NT2/D1 (cell line): ENCODE measurements at regions not wholly inside any gene's neighbourhood (a gene's known extent, or its start where the extent isn't known, plus 50 kb on each side); places are given as distances from the start of the nearest gene placed in this dataset.
A peak's percentile ranks its signal among the peaks of the same experiment; 100 is the strongest.
"Not testable (repeated sequence)": the region's sequence is repeated elsewhere in the genome, so short reads cannot be mapped to it uniquely, and the experiment has no call there.

Experiments used
- DNase-seq: peaks from one replicate; pipeline ENCODE4 v3.0.0-alpha.2; 2011; ENCODE audit warnings: low read depth, low spot score
- H3K27me3 ChIP-seq: 2 replicates; pipeline ENCODE4 v1.6.0; 2011; ENCODE audit warnings: mild to moderate bottlenecking; ENCODE audit not compliant: insufficient read length, insufficient read depth
- H3K36me3 ChIP-seq: 2 replicates; pipeline ENCODE4 v1.6.1; 2011; ENCODE audit warnings: mild to moderate bottlenecking, low read length, mixed read lengths; ENCODE audit not compliant: insufficient read depth, insufficient read length
- H3K4me1 ChIP-seq: 2 replicates; pipeline ENCODE4 v1.5.1; 2011; ENCODE audit not compliant: insufficient read depth, insufficient read length
- H3K4me3 ChIP-seq: 2 replicates; pipeline ENCODE4 v1.5.1; 2011; ENCODE audit warnings: low read depth; ENCODE audit not compliant: insufficient read length
- H3K9ac ChIP-seq: 2 replicates; pipeline ENCODE4 v1.6.0; 2011; ENCODE audit warnings: low read depth; ENCODE audit not compliant: insufficient read length
- H3K9me3 ChIP-seq: 2 replicates; pipeline ENCODE4 v1.5.1; 2011; ENCODE audit warnings: mild to moderate bottlenecking, low read length; ENCODE audit not compliant: insufficient read depth

GRCh38 chr15:22598552-22598951 is 139.8 kb downstream of the GOLGA6L22 start:
- H3K9me3 ChIP-seq, H3K4me3 ChIP-seq, DNase-seq, H3K9ac ChIP-seq, H3K27me3 ChIP-seq, H3K36me3 ChIP-seq, H3K4me1 ChIP-seq: not testable (repeated sequence)

- not testable (repeated sequence) for H3K9ac ChIP-seq, H3K36me3 ChIP-seq, H3K4me1 ChIP-seq, H3K9me3 ChIP-seq, H3K27me3 ChIP-seq, DNase-seq, H3K4me3 ChIP-seq
Observed at GRCh38 chr15:22599526-22600320, 141.0 kb downstream of the GOLGA6L22 start.

- not testable (repeated sequence) for DNase-seq, H3K9me3 ChIP-seq, H3K36me3 ChIP-seq, H3K4me1 ChIP-seq, H3K27me3 ChIP-seq, H3K4me3 ChIP-seq, H3K9ac ChIP-seq
Observed at GRCh38 chr15:22616976-22617375, 158.3 kb downstream of the GOLGA6L22 start.

GRCh38 chr15:22631789-22632188 is 154.7 kb upstream of the NIPA1 start:
- not testable (repeated sequence) for H3K9ac ChIP-seq, H3K27me3 ChIP-seq, DNase-seq, H3K9me3 ChIP-seq, H3K4me1 ChIP-seq, H3K4me3 ChIP-seq, H3K36me3 ChIP-seq

DNA sequence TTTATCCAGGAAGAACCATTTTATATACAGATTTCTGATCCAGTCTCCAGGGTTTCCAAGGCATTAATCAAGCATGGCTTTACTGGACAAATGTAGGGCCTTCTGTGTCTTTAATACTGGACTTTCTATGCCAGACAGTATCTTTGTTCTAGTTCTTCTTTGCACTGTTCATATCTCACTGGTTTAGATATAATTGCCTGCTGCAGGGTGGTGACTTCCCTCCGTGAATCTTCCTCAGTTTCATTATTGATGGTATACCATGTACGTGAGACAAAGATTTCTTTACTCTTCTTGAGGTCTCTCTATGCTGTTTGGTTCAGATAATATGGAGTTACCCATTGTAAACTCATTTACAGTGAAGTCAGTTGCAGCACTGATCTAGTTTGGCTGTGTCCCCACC is 146.5 kb upstream of the NIPA1 start:
- H3K4me3 ChIP-seq = not testable (repeated sequence)

GRCh38 chr15:22649458-22649857 is 137.0 kb upstream of the NIPA1 start:
- not testable (repeated sequence) for H3K36me3 ChIP-seq, H3K9ac ChIP-seq, H3K4me3 ChIP-seq, H3K9me3 ChIP-seq, H3K4me1 ChIP-seq, DNase-seq, H3K27me3 ChIP-seq

More for the DNA sequence above, 146.5 kb upstream of the NIPA1 start:
- H3K9me3 ChIP-seq, H3K9ac ChIP-seq, DNase-seq, H3K27me3 ChIP-seq, H3K36me3 ChIP-seq, H3K4me1 ChIP-seq: not testable (repeated sequence)

GRCh38 chr15:22651179-22651578 is 135.3 kb upstream of the NIPA1 start:
- not testable (repeated sequence) for DNase-seq, H3K9ac ChIP-seq, H3K4me3 ChIP-seq, H3K27me3 ChIP-seq, H3K36me3 ChIP-seq, H3K9me3 ChIP-seq, H3K4me1 ChIP-seq

DNA sequence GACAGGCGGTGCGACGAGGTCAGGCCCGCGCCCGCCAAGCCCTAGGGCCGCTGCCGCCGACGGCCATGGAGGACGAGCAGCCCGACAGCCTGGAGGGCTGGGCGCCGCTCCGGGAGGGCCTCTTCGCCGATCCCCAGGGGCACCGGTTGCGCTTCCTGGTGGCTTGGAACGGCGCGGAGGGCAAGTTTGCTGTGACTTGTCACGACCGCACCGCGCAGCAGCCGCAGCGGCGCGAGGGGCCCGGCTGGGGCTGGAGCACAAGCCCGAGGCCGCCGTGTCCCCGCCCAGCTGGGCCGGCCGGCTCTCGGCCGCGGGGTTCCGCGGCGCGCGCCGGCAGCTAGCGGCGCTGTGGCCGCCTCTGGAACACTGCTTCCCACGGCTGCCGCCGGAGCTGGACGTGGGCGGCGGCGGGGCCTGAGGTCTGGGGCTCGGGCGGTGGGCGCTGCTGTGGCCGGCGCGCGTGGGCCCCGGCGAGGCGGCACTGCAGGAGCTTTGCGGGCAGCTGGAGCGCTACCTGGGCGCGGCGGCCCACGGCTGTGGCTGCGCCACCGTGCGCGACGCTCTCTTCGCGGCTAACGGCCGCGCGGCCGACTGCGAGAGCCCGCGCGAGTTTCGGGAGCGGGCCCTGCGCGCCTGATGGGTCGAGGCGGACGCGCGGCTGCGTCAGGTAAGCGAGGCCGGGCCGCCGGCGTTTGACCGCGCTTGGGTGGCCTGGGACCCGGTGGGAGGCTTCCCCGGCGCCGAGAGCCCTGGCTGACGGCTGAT is 122.0 kb upstream of the NIPA1 start:
- DNase-seq, H3K4me1 ChIP-seq, H3K9me3 ChIP-seq, H3K36me3 ChIP-seq, H3K9ac ChIP-seq, H3K27me3 ChIP-seq: not testable (repeated sequence)
- H3K4me3 ChIP-seq = peak overlapping the region; percentile 24

DNA sequence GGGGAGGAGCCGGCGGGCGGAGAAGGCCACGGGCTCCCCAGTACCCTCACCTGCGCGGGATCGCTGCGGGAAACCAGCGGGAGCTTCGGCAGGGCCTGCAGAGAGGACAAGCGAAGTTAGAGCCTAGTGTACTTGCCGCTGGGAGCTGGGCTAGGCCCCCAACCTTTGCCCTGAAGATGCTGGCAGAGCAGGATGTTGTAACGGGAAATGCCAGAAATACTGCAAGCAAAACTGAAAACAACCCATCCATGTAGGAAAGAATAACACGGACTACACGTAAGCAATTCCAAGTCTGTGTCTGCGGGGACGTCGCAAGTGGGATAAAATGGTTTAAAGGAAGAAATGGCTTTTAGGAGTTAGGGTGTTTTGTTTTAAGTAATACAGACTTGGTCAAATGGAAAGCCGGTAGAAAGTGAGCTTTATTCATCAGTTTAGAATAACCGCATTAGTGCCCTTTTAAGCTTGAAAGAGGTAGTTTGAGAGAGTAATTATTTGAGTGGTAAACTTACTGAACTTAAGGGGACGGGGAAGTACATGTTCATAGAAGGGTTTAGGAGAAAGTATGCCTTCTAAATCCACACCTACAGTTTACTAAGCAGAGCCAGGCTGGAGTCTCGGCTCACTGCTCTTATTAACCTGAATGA is 121.3 kb upstream of the NIPA1 start:
- H3K9ac ChIP-seq, H3K27me3 ChIP-seq, H3K36me3 ChIP-seq, DNase-seq, H3K9me3 ChIP-seq, H3K4me3 ChIP-seq, H3K4me1 ChIP-seq: not testable (repeated sequence)

- not testable (repeated sequence) for DNase-seq, H3K27me3 ChIP-seq, H3K36me3 ChIP-seq, H3K4me1 ChIP-seq, H3K9ac ChIP-seq, H3K4me3 ChIP-seq, H3K9me3 ChIP-seq
Observed at GRCh38 chr15:22665711-22666110, 120.7 kb upstream of the NIPA1 start.

DNA sequence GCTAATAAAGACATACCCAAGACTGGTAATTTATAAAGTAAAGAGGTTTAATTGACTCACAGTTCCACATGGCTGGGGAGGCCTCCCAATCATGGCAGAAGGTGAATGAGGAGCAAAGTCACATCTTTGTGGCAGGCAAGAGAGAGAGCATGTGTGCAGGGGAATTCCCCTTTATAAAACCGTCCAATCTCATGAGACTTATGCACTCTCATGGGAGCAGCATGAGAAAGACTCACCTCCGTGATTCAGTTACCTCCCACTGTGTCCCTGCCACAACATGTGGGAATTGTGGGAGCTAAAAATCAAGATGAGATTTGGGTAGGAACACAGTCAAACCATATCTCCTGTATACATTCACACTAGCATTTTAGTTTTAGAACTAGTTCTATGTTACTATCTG is 101.7 kb upstream of the NIPA1 start:
- not testable (repeated sequence) for H3K4me1 ChIP-seq, DNase-seq, H3K27me3 ChIP-seq, H3K36me3 ChIP-seq, H3K9ac ChIP-seq, H3K4me3 ChIP-seq, H3K9me3 ChIP-seq

DNA sequence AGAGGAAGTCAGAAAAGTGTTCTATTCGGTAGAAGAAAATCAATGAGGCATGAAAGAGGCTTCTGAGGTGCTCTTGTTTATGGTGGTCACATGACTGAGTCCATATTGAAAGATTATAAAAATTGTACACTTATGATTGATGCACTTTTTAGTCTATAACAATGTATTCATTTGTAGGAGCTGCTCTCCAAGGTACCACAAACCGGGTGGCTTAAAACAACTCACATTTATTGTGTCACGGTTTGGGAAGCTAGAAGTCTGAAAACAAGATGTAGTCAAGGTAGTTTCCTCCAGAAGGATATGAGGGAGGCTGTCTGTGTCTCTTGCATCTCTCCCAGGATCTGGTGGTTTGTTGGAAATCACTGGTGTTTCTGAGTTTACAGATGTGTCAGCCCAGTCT is 86.6 kb upstream of the NIPA1 start:
- not testable (repeated sequence) for H3K9me3 ChIP-seq, H3K36me3 ChIP-seq, H3K27me3 ChIP-seq, H3K4me3 ChIP-seq, H3K9ac ChIP-seq, DNase-seq, H3K4me1 ChIP-seq
